ENCODE measurements at regions not wholly inside any gene's neighbourhood (a gene's known extent, or its start where the extent isn't known, plus 50 kb on each side); places are given as distances from the start of the nearest gene placed in this dataset.
A peak's percentile ranks its signal among the peaks of the same experiment; 100 is the strongest.

GRCh38 chr12:81988362-81988761 lies 229.2 kb upstream of the PPFIA2 start:
- TF ChIP-seq CTCF (IDR thresholded peaks at IDR 0.05; ENCODE audit: unreplicated experiment in 3 of 3), result no peak
- no peak overlapping the region for H3K27ac Mint-ChIP-seq
- H3K4me3 Mint-ChIP-seq, result no peak overlapping the region
- no peaks in the 10 kb centered on the region for H3K4me1 Mint-ChIP-seq
- no peaks in the 10 kb centered on the region for H3K36me3 Mint-ChIP-seq (ENCODE audit: low read depth)
- H3K9me3 Mint-ChIP-seq, result peaks cover 2% of the 10 kb centered on the region
- H3K27me3 Mint-ChIP-seq (ENCODE audit: low read depth), result no peaks in the 10 kb centered on the region

GRCh38 chr12:81987371-81987770 lies 228.2 kb upstream of the PPFIA2 start:
- H3K4me1 Mint-ChIP-seq, result no peaks in the 10 kb centered on the region
- H3K36me3 Mint-ChIP-seq (ENCODE audit: low read depth), result no peaks in the 10 kb centered on the region
- no peak overlapping the region for H3K27ac Mint-ChIP-seq
- no peaks in the 10 kb centered on the region for H3K27me3 Mint-ChIP-seq (ENCODE audit: low read depth)
- peaks cover 2% of the 10 kb centered on the region for H3K9me3 Mint-ChIP-seq
- no peak overlapping the region for H3K4me3 Mint-ChIP-seq
- TF ChIP-seq CTCF (IDR thresholded peaks at IDR 0.05; ENCODE audit: unreplicated experiment in 3 of 3), result no peak

GRCh38 chr12:81976661-81977060 lies 217.5 kb upstream of the PPFIA2 start:
- peak overlapping the region in 1 of 3 experiments; percentile 36 for H3K27ac Mint-ChIP-seq

GRCh38 chr12:81974762-81975161 lies 215.6 kb upstream of the PPFIA2 start:
- H3K9me3 Mint-ChIP-seq, result no peaks in the 10 kb centered on the region
- no peak overlapping the region for H3K27ac Mint-ChIP-seq
- no peaks in the 10 kb centered on the region for H3K27me3 Mint-ChIP-seq (ENCODE audit: low read depth)
- H3K4me3 Mint-ChIP-seq, result no peak overlapping the region
- no peak for TF ChIP-seq CTCF (IDR thresholded peaks at IDR 0.05; ENCODE audit: unreplicated experiment in 3 of 3)
- H3K36me3 Mint-ChIP-seq (ENCODE audit: low read depth), result no peaks in the 10 kb centered on the region
- no peaks in the 10 kb centered on the region for H3K4me1 Mint-ChIP-seq

More at GRCh38 chr12:81976661-81977060, 217.5 kb upstream of the PPFIA2 start:
- H3K36me3 Mint-ChIP-seq (ENCODE audit: low read depth), result no peaks in the 10 kb centered on the region
- TF ChIP-seq CTCF (IDR thresholded peaks at IDR 0.05; ENCODE audit: unreplicated experiment in 3 of 3), result no peak
- H3K9me3 Mint-ChIP-seq, result peaks cover 3% of the 10 kb centered on the region
- H3K4me3 Mint-ChIP-seq, result no peak overlapping the region
- H3K4me1 Mint-ChIP-seq, result no peaks in the 10 kb centered on the region
- H3K27me3 Mint-ChIP-seq (ENCODE audit: low read depth), result no peaks in the 10 kb centered on the region

- Mint-ChIP-seq H3K36me3 (ENCODE audit: low read depth) (no peaks in the 10 kb centered on the region), H3K27me3 (ENCODE audit: low read depth) (no peaks in the 10 kb centered on the region), H3K4me3 (no peak overlapping the region), H3K27ac (no peak overlapping the region), H3K9me3 (no peaks in the 10 kb centered on the region), H3K4me1 (no peaks in the 10 kb centered on the region)
- no peak for TF ChIP-seq CTCF (IDR thresholded peaks at IDR 0.05; ENCODE audit: unreplicated experiment in 3 of 3)
These were observed 209.3 kb upstream of the PPFIA2 start for GRCh38 chr12:81968421-81968820.

- Mint-ChIP-seq H3K4me1 (no peaks in the 10 kb centered on the region), H3K4me3 (no peak overlapping the region), H3K27me3 (ENCODE audit: low read depth) (no peaks in the 10 kb centered on the region), H3K27ac (no peak overlapping the region), H3K9me3 (no peaks in the 10 kb centered on the region), H3K36me3 (ENCODE audit: low read depth) (no peaks in the 10 kb centered on the region)
- TF ChIP-seq CTCF (IDR thresholded peaks at IDR 0.05; ENCODE audit: unreplicated experiment in 3 of 3), result no peak
These were observed 204.5 kb upstream of the PPFIA2 start for GRCh38 chr12:81963636-81964035.
